Keratinocyte (primary cell): ENCODE measurements at regions not wholly inside any gene's neighbourhood (a gene's known extent, or its start where the extent isn't known, plus 50 kb on each side); places are given as distances from the start of the nearest gene placed in this dataset.

Experiments
- EZH2 ChIP-seq: IDR thresholded peaks from one replicate; pipeline ENCODE4 v1.6.1; 2012; ENCODE audit warnings: inconsistent platforms, mild to moderate bottlenecking, low read length, moderate library complexity
- TF ChIP-seq, protein P1 (sequence below), 3 experiments: IDR thresholded peaks in 1 of 3; conservative IDR thresholded peaks in 1 of 3; optimal IDR thresholded peaks in 1 of 3; 2 replicates in 2 of 3; 3 replicates in 1 of 3; pipeline versions ENCODE3 to v1.5.1; 2011; ENCODE audit warnings: low read length in 3 of 3, mild to moderate bottlenecking in 3 of 3, moderate library complexity in 2 of 3, control low read depth in 1 of 3, inconsistent platforms in 1 of 3; ENCODE audit not compliant: insufficient read depth in 2 of 3; ENCODE audit errors: extremely low read depth in 1 of 3

DNA sequence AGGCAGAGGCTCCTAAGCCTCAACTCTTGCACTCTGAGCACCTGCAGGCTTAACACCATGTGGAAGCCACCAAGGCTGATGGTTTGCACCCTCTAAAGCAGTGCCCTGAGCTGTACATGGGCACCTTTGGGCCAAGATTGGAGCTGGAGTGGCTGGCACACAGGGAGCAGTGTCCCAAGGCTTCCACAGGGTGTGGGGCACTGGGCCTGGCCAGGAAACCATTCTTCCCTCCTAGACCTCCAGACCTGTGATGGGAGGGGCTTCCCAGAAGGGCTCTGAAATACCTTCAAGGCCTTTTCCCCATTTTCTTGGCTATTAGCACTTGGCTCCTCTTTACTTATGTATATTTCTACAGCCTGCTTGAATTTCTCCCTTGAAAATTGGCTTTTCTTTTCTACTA is 67.9 kb upstream of the PPM1J start:
- TF ChIP-seq, protein P1, sequence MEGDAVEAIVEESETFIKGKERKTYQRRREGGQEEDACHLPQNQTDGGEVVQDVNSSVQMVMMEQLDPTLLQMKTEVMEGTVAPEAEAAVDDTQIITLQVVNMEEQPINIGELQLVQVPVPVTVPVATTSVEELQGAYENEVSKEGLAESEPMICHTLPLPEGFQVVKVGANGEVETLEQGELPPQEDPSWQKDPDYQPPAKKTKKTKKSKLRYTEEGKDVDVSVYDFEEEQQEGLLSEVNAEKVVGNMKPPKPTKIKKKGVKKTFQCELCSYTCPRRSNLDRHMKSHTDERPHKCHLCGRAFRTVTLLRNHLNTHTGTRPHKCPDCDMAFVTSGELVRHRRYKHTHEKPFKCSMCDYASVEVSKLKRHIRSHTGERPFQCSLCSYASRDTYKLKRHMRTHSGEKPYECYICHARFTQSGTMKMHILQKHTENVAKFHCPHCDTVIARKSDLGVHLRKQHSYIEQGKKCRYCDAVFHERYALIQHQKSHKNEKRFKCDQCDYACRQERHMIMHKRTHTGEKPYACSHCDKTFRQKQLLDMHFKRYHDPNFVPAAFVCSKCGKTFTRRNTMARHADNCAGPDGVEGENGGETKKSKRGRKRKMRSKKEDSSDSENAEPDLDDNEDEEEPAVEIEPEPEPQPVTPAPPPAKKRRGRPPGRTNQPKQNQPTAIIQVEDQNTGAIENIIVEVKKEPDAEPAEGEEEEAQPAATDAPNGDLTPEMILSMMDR (optimal IDR thresholded peaks at IDR 0.05 in 1 of 3, IDR thresholded peaks at IDR 0.05 in 1 of 3, conservative IDR thresholded peaks at IDR 0.05 in 1 of 3; ENCODE audit: extremely low read depth in 1 of 3, insufficient read depth in 2 of 3, low read length in 3 of 3) = no peak
- no peak for TF ChIP-seq EZH2
